DMS79 (cell line): ENCODE measurements at regions not wholly inside any gene's neighbourhood (a gene's known extent, or its start where the extent isn't known, plus 50 kb on each side); places are given as distances from the start of the nearest gene placed in this dataset.

Experiments used
- DNase-seq: peaks from one replicate; lab custom pipeline; 2025; lab: John Stamatoyannopoulos, UW

GRCh38 chr5:144958002-144958401 is 787.3 kb downstream of the KCTD16 start:
- DNase-seq, result no peak

DNA sequence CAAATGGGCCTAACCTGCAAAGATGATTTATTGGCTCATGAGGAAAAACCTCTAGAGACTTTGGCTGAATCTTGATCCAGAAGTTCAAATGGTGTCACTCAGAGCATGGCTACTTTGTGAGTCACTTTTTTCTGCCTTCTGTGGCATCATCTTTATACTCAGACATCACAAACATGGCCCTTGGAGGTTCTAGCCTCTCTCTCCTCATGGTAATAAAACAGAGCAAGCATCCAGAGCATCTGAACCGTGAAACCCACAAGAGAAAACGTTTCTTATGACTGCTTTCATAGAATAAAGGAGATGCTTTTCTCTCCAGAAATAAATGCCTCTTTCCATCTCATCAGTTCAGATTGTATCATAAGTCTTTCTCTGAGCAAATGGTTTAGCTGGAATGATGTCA is 780.3 kb downstream of the KCTD16 start:
- no peak for DNase-seq

DNA sequence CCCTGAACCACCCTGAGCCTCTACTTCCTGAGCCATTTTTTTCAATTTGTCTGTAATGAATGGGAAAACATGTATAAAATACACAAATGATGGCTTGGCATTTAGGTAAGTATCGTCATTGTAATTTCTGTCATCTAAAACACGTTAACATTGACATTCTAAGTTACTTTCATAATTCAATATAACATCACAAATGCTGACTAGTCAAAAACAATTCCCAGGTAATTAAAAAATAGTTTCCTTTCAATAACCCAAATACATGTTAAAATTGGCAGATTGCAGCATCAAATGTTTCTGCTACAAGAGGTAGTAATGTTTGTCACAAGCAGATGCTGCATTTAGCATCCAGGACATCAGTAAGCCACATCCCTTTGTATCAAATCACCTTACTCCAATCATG is 776.4 kb downstream of the KCTD16 start:
- no peak for DNase-seq

DNA sequence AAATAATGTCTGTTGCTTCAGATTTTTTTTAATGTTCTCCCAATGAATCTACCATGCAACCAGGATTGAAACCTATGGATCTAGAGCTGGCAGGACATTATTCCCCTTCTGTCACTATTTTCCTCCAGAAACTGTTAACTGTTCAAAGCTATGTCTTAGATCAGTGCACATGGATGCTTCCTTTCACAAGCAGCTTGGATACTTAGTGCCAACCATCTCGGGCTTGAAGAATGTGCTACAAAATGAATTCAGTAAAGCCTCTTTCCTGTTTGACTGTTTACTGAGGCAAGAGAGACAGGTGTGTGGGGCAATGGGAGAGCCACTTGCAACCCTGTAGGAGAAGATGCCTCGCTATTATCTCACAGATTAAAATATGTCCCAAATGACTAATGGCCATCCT is 774.8 kb downstream of the KCTD16 start:
- no peak for DNase-seq

DNA sequence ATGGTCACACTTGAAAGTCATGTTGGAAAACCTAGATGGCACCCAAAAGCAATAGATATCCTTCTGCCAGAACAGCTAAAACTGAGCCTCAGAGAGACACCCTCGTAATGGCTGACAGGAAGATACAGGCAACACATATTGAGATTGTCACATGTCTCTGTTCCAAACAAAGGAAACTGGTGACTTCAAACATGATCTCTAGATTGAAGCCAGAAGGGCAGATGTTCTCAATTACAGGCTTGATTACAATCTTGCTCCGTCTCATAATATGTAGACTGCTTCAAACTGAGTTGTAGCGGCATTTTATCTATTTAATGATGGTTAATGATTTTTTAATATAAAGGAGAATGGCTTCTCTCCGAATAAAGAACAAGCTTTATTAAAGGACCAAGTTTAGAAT is 774.3 kb downstream of the KCTD16 start:
- DNase-seq, result no peak

DNA sequence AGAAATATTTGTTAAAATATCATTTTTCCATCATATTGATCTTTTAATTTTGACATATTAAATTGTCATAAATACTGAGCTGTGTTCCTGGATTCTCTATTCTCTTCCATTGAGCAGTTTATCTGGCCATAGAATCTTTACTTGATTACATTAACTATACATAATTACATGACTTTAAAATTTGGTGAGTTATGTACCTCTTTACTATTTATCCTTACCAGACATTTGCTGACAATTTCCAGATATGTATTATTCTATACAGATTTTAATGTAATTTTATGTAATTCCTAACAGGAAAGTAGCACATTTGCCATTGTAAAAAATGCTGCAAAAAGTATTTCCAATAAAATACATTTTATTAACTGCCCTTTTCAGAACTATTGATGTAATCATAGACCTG is 770.3 kb downstream of the KCTD16 start:
- no peak for DNase-seq

DNA sequence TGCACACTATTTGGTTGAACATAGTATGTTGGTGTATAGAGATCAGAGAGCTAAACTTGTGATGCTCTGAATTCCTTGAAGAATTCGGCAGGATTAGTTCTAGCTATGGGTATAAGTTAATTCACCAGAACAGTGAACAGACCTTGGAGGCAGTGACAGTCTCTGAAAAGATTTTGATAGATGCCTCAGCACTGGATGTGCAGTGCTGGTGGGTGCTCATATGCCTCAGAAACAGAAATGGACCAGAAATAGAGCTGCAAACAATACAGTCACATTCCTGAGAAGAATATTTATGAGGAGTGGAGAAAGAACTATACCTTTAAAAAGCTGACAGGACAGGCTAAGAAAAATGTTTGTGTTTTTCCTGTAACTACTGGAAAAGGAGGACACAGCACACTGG is 747.7 kb downstream of the KCTD16 start:
- DNase-seq, result no peak

- DNase-seq, result no peak
Observed at GRCh38 chr5:144915452-144915851, 744.8 kb downstream of the KCTD16 start.

- no peak for DNase-seq
Observed at GRCh38 chr5:144913661-144914060, 743.0 kb downstream of the KCTD16 start.

- no peak for DNase-seq
Observed at GRCh38 chr5:144896473-144896872, 725.8 kb downstream of the KCTD16 start.

GRCh38 chr5:144886668-144887067 is 716.0 kb downstream of the KCTD16 start:
- DNase-seq, result no peak

GRCh38 chr5:144882739-144883283 is 712.1 kb downstream of the KCTD16 start:
- no peak for DNase-seq

- DNase-seq, result no peak
Observed at GRCh38 chr5:144880513-144880912, 709.8 kb downstream of the KCTD16 start.

- DNase-seq, result no peak
Observed at GRCh38 chr5:144876990-144877389, 706.3 kb downstream of the KCTD16 start.

DNA sequence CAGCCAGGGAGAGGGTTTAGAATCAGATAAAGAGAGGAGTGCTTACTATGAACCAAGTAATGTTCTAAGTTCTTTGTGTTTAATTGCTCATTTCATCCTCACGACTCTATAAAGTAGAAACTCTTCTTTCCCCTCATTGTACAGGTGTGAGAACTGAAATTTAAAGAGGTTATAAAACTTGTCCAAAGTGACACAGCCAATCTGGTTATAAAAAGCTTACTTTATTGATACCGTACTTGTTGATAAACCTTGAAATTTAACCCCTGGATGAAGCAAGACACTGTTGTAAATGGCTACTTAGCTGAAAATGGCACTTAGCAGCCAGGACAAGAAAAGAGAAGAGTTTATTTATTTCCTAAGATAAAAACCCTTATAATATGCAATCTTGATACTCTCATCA is 702.4 kb downstream of the KCTD16 start:
- no peak for DNase-seq

DNA sequence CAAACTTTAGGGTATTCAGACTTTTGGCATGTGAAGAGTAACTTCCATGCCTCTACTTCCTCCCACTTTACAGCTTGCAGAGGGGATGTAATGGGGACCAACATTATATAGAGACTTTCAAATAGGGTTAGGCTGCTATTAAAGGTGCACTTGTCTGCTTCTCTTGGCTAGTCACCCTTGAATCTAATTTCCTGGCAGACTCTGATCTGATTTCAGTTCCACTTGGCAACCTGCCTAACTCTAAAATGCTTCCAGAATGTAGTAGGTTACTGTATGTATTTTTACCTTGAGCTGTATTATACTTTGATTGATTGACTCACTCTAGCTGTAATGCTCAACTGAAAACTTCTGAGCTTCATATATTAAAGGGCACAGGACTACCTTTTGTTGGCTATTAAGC is 693.4 kb downstream of the KCTD16 start:
- no peak for DNase-seq

DNA sequence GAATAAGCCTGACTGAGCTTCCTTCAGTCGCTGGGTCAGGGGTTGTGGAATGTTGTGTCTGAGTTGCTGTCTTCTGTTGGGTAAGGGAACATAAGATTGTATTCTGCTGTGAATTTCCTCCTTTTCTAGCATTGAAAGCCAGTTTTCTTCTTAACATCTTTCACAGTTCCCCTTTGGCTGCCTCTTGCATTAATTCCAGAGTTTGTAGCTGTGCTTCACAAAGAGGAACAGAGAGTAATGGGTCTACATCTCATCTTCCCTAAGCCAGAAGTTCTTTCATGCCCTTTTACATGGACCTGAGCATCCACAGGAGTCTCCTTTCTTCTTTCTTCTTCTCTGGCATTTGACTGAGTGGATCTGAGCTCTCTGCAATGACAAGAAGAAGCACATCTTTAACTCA is 686.8 kb downstream of the KCTD16 start:
- DNase-seq, result no peak

DNA sequence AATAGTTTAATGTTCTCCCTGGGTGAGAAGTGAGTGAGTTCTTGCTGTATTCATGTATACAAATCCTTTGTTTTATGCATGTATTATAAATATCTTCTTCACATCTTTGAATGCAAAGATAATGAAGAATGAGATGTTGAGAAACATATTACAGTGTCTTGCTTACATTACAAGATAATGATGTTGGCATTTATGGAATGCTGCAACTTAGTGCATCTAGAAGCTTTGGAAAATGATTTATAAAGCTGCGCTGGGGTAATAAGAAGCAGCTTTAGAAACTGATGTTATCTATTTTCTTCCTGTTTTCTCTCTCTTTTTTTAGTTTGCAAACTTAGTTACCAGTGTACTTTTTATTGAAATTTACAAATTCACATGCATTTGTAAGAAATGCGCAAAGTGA is 673.4 kb downstream of the KCTD16 start:
- no peak for DNase-seq

GRCh38 chr5:144832416-144832815 is 661.7 kb downstream of the KCTD16 start:
- no peak for DNase-seq

DNA sequence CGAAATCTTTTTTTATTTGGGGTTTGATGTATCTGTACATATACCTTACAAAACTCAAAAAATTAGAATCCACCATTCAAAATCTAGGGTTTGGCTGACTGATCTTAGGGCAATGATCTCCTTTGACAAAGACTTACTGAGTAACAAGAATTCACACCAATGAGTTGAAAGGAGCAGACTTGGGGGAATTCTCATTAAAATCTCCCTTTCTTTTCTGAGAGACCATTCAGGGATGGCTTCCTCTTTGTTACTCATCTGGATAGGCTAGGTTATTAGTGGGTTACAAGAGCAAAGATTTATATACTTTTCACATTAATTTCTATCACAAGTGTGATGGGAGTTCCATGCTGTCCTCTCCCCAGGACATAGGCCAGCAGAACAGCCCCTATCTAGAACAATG is 661.0 kb downstream of the KCTD16 start:
- no peak for DNase-seq

- DNase-seq, result no peak
Observed at GRCh38 chr5:144822503-144822902, 651.8 kb downstream of the KCTD16 start.

DNA sequence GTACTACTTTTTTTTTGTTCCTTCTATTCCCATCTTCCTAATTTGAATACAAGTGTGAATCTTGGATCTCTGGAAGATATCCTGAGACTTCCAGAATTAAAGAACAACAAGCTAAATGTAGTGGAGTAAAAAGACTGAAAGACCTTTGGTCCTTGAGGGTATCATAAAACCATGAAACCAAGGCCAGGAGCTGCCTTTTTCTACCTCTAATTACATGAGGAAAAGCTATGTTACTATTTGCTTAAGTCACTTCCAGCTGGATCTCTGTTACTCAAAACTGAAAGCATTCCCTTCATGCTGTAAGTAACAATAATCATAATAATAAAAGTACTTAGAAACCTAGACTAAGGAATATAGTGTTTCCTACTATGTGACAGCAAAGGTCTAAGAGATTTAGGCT is 649.6 kb downstream of the KCTD16 start:
- DNase-seq, result no peak

- DNase-seq, result no peak
Observed at GRCh38 chr5:144815131-144815530, 644.5 kb downstream of the KCTD16 start.

GRCh38 chr5:144812763-144813162 is 642.1 kb downstream of the KCTD16 start:
- DNase-seq, result no peak

- DNase-seq, result no peak
Observed at GRCh38 chr5:144800169-144800568, 629.5 kb downstream of the KCTD16 start.
